DND-41 (cell line): ENCODE measurements at regions not wholly inside any gene's neighbourhood (a gene's known extent, or its start where the extent isn't known, plus 50 kb on each side); places are given as distances from the start of the nearest gene placed in this dataset.

Experiments used
- EZH2 ChIP-seq: IDR thresholded peaks from 3 replicates; pipeline ENCODE4 v1.6.1; 2012; ENCODE audit warnings: borderline replicate concordance, low read depth, mild to moderate bottlenecking, moderate library complexity, low read length, inconsistent platforms; ENCODE audit not compliant: severe bottlenecking
- TF ChIP-seq, protein P1 (sequence below): IDR thresholded peaks from 2 replicates; pipeline ENCODE4 v1.5.1; 2012; ENCODE audit warnings: borderline replicate concordance, low read length, moderate library complexity, mild to moderate bottlenecking; ENCODE audit not compliant: poor library complexity, severe bottlenecking; ENCODE audit errors: extremely low read depth

DNA sequence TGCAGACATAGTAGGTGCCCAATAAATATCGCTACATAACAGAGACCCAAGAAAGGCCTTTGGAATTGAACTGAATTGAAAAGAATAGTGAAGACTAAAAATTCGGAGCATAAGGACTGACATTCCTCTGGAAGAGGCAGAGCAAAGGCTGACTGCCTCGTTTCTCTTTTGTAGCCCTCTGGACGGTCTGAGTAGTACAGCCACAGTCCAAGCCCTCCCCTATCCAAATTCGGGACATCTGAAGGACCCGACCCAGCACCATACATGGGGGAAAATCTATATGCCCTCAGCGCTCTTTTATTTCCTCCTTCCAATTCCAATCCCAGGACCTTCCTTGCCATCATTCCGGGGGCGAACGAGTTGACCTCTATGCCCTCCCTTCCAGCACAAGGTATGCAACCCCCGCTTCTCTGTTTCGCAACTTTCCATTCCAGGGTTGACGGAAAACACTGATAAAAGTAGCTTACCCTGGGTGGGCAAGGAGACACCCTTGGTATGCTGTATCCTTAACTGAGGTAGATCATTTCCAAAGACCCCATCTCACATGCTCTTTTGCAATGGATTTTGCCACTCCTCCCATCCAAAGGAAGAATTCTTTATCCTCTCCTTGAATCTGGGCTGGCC is 127.4 kb upstream of the MAP1LC3B2 start:
- TF ChIP-seq, protein P1, sequence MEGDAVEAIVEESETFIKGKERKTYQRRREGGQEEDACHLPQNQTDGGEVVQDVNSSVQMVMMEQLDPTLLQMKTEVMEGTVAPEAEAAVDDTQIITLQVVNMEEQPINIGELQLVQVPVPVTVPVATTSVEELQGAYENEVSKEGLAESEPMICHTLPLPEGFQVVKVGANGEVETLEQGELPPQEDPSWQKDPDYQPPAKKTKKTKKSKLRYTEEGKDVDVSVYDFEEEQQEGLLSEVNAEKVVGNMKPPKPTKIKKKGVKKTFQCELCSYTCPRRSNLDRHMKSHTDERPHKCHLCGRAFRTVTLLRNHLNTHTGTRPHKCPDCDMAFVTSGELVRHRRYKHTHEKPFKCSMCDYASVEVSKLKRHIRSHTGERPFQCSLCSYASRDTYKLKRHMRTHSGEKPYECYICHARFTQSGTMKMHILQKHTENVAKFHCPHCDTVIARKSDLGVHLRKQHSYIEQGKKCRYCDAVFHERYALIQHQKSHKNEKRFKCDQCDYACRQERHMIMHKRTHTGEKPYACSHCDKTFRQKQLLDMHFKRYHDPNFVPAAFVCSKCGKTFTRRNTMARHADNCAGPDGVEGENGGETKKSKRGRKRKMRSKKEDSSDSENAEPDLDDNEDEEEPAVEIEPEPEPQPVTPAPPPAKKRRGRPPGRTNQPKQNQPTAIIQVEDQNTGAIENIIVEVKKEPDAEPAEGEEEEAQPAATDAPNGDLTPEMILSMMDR = no peak
- no peak for TF ChIP-seq EZH2
